Astrocyte (in vitro differentiated cells and primary cell): ENCODE measurements at regions not wholly inside any gene's neighbourhood (a gene's known extent, or its start where the extent isn't known, plus 50 kb on each side); places are given as distances from the start of the nearest gene placed in this dataset.

Source experiments
- DNase-seq: peaks from one replicate; pipeline ENCODE4 v3.0.0-alpha.2; 2010; ENCODE audit warnings: low read depth
- FAIRE-seq: peaks from 2 replicates; lab custom pipeline; 2011; peaks lifted over from hg19 to GRCh38; lab: Jason Lieb, UNC
- H2AFZ ChIP-seq: 2 replicates; pipeline ENCODE4 v1.6.0; 2012; ENCODE audit warnings: low read depth, low read length, inconsistent platforms
- H3K27ac ChIP-seq: 2 replicates; pipeline ENCODE4 v1.5.1; 2011; ENCODE audit warnings: low read depth, low read length, inconsistent platforms
- H3K27me3 ChIP-seq: 2 replicates; pipeline ENCODE4 v1.6.0; 2011; ENCODE audit warnings: low read length, inconsistent platforms; ENCODE audit not compliant: insufficient read depth
- H3K36me3 ChIP-seq: 2 replicates; pipeline ENCODE4 v1.5.1; 2011; ENCODE audit warnings: low read length, inconsistent platforms; ENCODE audit not compliant: insufficient read depth
- H3K4me1 ChIP-seq: 2 replicates; pipeline ENCODE4 v1.5.1; 2011; ENCODE audit warnings: low read length, inconsistent platforms; ENCODE audit not compliant: insufficient read depth
- H3K4me2 ChIP-seq: 2 replicates; pipeline ENCODE4 v1.6.0; 2012; ENCODE audit warnings: low read length, inconsistent platforms
- H3K4me3 ChIP-seq: 2 replicates; pipeline ENCODE4 v1.5.1; 2011; ENCODE audit warnings: low read depth, mild to moderate bottlenecking, low read length, inconsistent platforms; ENCODE audit not compliant: insufficient read depth
- H3K79me2 ChIP-seq: 2 replicates; pipeline ENCODE4 v1.6.0; 2012; ENCODE audit warnings: mild to moderate bottlenecking, low read length, inconsistent platforms; ENCODE audit not compliant: insufficient read depth
- H3K9ac ChIP-seq: 2 replicates; pipeline ENCODE4 v1.6.0; 2012; ENCODE audit warnings: mild to moderate bottlenecking, low read length, inconsistent platforms
- H3K9me3 ChIP-seq: 2 replicates; pipeline ENCODE4 v1.5.1; 2012; ENCODE audit warnings: low read depth, mild to moderate bottlenecking, low read length, inconsistent platforms; ENCODE audit not compliant: insufficient read depth
- H4K20me1 ChIP-seq: 2 replicates; pipeline ENCODE4 v1.6.0; 2012; ENCODE audit warnings: low read length, inconsistent platforms; ENCODE audit not compliant: insufficient read depth
- H3K27ac Mint-ChIP-seq: one replicate; pipeline ENCODE4 v1.8.0; 2021; ENCODE audit warnings: mild to moderate bottlenecking, mixed read lengths; ENCODE audit not compliant: unreplicated experiment
- H3K27me3 Mint-ChIP-seq: one replicate; pipeline ENCODE4 v1.8.0; 2021; ENCODE audit warnings: low read depth, mixed read lengths; ENCODE audit not compliant: unreplicated experiment
- H3K36me3 Mint-ChIP-seq: one replicate; pipeline ENCODE4 v1.8.0; 2021; ENCODE audit warnings: low read depth, mixed read lengths; ENCODE audit not compliant: unreplicated experiment
- H3K4me1 Mint-ChIP-seq: one replicate; pipeline ENCODE4 v1.8.0; 2021; ENCODE audit warnings: low read depth, mixed read lengths; ENCODE audit not compliant: unreplicated experiment
- H3K4me3 Mint-ChIP-seq: one replicate; pipeline ENCODE4 v1.8.0; 2021; ENCODE audit warnings: mild to moderate bottlenecking, moderate library complexity, mixed read lengths; ENCODE audit not compliant: unreplicated experiment
- H3K9me3 Mint-ChIP-seq: one replicate; pipeline ENCODE4 v1.8.0; 2021; ENCODE audit warnings: mild to moderate bottlenecking, mixed read lengths; ENCODE audit not compliant: unreplicated experiment
- CTCF ChIP-seq: IDR thresholded peaks from 2 replicates; pipeline ENCODE4 v1.5.1; 2011; ENCODE audit warnings: low read depth, mild to moderate bottlenecking, inconsistent platforms, low read length, moderate library complexity; ENCODE audit not compliant: insufficient read depth
- EZH2 ChIP-seq: IDR thresholded peaks from 2 replicates; pipeline ENCODE4 v1.6.1; 2012; ENCODE audit warnings: mild to moderate bottlenecking, low read length, inconsistent platforms; ENCODE audit not compliant: insufficient read depth

GRCh38 chr3:110062716-110063115 is 725.4 kb upstream of the DPPA4 start:
- Mint-ChIP-seq H3K4me3 (no peak overlapping the region), H3K9me3 (no peaks in the 10 kb centered on the region), H3K36me3 (no peaks in the 10 kb centered on the region), H3K27me3 (no peaks in the 10 kb centered on the region), H3K4me1 (no peaks in the 10 kb centered on the region), H3K27ac (no peak overlapping the region)
- no peak overlapping the region for H2AFZ ChIP-seq
- H3K27ac ChIP-seq: no peak overlapping the region
- H3K36me3 ChIP-seq: no peaks in the 10 kb centered on the region
- DNase-seq (no peak), FAIRE-seq (no peak)
- no peaks in the 10 kb centered on the region for H3K4me1 ChIP-seq
- TF ChIP-seq EZH2: no peak
- TF ChIP-seq CTCF: no peak
- no peaks in the 10 kb centered on the region for H3K27me3 ChIP-seq
- no peak overlapping the region for H3K9ac ChIP-seq
- no peaks in the 10 kb centered on the region for H3K79me2 ChIP-seq
- no peak overlapping the region for H3K4me2 ChIP-seq
- H3K9me3 ChIP-seq: no peaks in the 10 kb centered on the region
- no peak overlapping the region for H3K4me3 ChIP-seq
- H4K20me1 ChIP-seq: no peaks in the 10 kb centered on the region

- H3K79me2 ChIP-seq: no peaks in the 10 kb centered on the region
- Mint-ChIP-seq H3K4me3 (no peak overlapping the region), H3K4me1 (no peaks in the 10 kb centered on the region), H3K9me3 (no peaks in the 10 kb centered on the region), H3K27me3 (no peaks in the 10 kb centered on the region), H3K36me3 (no peaks in the 10 kb centered on the region), H3K27ac (no peak overlapping the region)
- no peaks in the 10 kb centered on the region for H3K9me3 ChIP-seq
- H3K4me1 ChIP-seq: no peaks in the 10 kb centered on the region
- no peak overlapping the region for H3K27ac ChIP-seq
- DNase-seq (no peak), FAIRE-seq (no peak)
- H4K20me1 ChIP-seq: no peaks in the 10 kb centered on the region
- no peak overlapping the region for H3K4me3 ChIP-seq
- H2AFZ ChIP-seq: no peak overlapping the region
- TF ChIP-seq EZH2: no peak
- TF ChIP-seq CTCF: no peak
- no peak overlapping the region for H3K9ac ChIP-seq
- no peaks in the 10 kb centered on the region for H3K36me3 ChIP-seq
- no peaks in the 10 kb centered on the region for H3K27me3 ChIP-seq
- H3K4me2 ChIP-seq: no peak overlapping the region
Observed at GRCh38 chr3:110063178-110063577, 725.8 kb upstream of the DPPA4 start.

- Histone ChIP-seq H4K20me1 (no peaks in the 10 kb centered on the region), H3K36me3 (no peaks in the 10 kb centered on the region), H3K4me1 (peaks cover 3% of the 10 kb centered on the region), H3K27me3 (no peaks in the 10 kb centered on the region), H3K9me3 (no peaks in the 10 kb centered on the region), H3K27ac (no peak overlapping the region), H3K4me3 (no peak overlapping the region), H2AFZ (no peak overlapping the region), H3K79me2 (no peaks in the 10 kb centered on the region), H3K9ac (no peak overlapping the region), H3K4me2 (no peak overlapping the region)
- no peaks in the 10 kb centered on the region for H3K27me3 Mint-ChIP-seq
- no peaks in the 10 kb centered on the region for H3K9me3 Mint-ChIP-seq
- H3K27ac Mint-ChIP-seq: no peak overlapping the region
- no peaks in the 10 kb centered on the region for H3K4me1 Mint-ChIP-seq
- no peaks in the 10 kb centered on the region for H3K36me3 Mint-ChIP-seq
- FAIRE-seq: no peak
- TF ChIP-seq CTCF (no peak), EZH2 (no peak)
- no peak for DNase-seq
- H3K4me3 Mint-ChIP-seq: no peak overlapping the region
Observed at GRCh38 chr3:110066206-110066605, 728.9 kb upstream of the DPPA4 start.
